ENCODE measurements at regions not wholly inside any gene's neighbourhood (a gene's known extent, or its start where the extent isn't known, plus 50 kb on each side); places are given as distances from the start of the nearest gene placed in this dataset.
A peak's percentile ranks its signal among the peaks of the same experiment; 100 is the strongest.

- no peak overlapping the region for H3K4me2 ChIP-seq (ENCODE audit: low read length)
- intact Hi-C loops (cut with micrococcal nuclease; ENCODE audit: unreplicated experiment): loop anchor here (10.0 kb wide), 1 partner anchor 56 kb away; no protein-coding TSS in a partner anchor
- H4K20me1 ChIP-seq (ENCODE audit: insufficient read depth, low read length): no peaks in the 10 kb centered on the region
- TF ChIP-seq EZH2phosphoT487 (IDR thresholded peaks at IDR 0.05; ENCODE audit: borderline replicate concordance, low read depth, low read length): no peak
- TF ChIP-seq, protein P1, sequence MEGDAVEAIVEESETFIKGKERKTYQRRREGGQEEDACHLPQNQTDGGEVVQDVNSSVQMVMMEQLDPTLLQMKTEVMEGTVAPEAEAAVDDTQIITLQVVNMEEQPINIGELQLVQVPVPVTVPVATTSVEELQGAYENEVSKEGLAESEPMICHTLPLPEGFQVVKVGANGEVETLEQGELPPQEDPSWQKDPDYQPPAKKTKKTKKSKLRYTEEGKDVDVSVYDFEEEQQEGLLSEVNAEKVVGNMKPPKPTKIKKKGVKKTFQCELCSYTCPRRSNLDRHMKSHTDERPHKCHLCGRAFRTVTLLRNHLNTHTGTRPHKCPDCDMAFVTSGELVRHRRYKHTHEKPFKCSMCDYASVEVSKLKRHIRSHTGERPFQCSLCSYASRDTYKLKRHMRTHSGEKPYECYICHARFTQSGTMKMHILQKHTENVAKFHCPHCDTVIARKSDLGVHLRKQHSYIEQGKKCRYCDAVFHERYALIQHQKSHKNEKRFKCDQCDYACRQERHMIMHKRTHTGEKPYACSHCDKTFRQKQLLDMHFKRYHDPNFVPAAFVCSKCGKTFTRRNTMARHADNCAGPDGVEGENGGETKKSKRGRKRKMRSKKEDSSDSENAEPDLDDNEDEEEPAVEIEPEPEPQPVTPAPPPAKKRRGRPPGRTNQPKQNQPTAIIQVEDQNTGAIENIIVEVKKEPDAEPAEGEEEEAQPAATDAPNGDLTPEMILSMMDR (conservative IDR thresholded peaks at IDR 0.05; ENCODE audit: low read length): no peak
- H3K9me2 ChIP-seq (ENCODE audit: insufficient read depth, low read length): no peaks in the 10 kb centered on the region
- peaks cover 5% of the 10 kb centered on the region; the same call in 1 of the 2 replicates for H3K9me3 ChIP-seq (ENCODE audit: low read length)
- H3K4me3 ChIP-seq (ENCODE audit: low read depth, low read length, poor library complexity, severe bottlenecking): no peak overlapping the region
- DNase-seq (ENCODE audit: low spot score): no peak
- no peaks in the 10 kb centered on the region for H3K36me3 ChIP-seq (ENCODE audit: insufficient read depth, low read length)
- H3K4me1 ChIP-seq (ENCODE audit: insufficient read depth, low read length, poor library complexity, severe bottlenecking): no peaks in the 10 kb centered on the region
- no TSS peak for BruUV-seq (replicated peaks)
- no peaks in the 10 kb centered on the region for H3K79me2 ChIP-seq (ENCODE audit: insufficient read depth, low read depth, low read length)
- POLR2A ChIA-PET: interaction anchor here (1.1 to 1.9 kb wide), 3 partner anchors 11 to 43 kb away, joined by 3 to 5 read pairs (median 3); no protein-coding TSS in a partner anchor
- no peak overlapping the region for H3K27ac ChIP-seq (ENCODE audit: low read depth, low read length, poor library complexity, severe bottlenecking)
- no peak overlapping the region for H2AFZ ChIP-seq (ENCODE audit: low read length)
- CTCF ChIA-PET (ENCODE audit: unreplicated experiment): no interaction called here
Measured at GRCh38 chr21:15528346-15528745, 201.4 kb upstream of the USP25 start.

- Histone ChIP-seq H2AFZ (ENCODE audit: low read length) (peak overlapping the region; percentile 23; the same call in 1 of the 2 replicates), H3K4me1 (ENCODE audit: insufficient read depth, low read length, poor library complexity, severe bottlenecking) (peaks cover 12% of the 10 kb centered on the region), H3K4me3 (ENCODE audit: low read depth, low read length, poor library complexity, severe bottlenecking) (no peak overlapping the region), H3K36me3 (ENCODE audit: insufficient read depth, low read length) (no peaks in the 10 kb centered on the region), H3K9me3 (ENCODE audit: low read length) (peaks cover 5% of the 10 kb centered on the region; the same call in 1 of the 2 replicates), H4K20me1 (ENCODE audit: insufficient read depth, low read length) (no peaks in the 10 kb centered on the region), H3K4me2 (ENCODE audit: low read length) (no peak overlapping the region), H3K9me2 (ENCODE audit: insufficient read depth, low read length) (no peaks in the 10 kb centered on the region), H3K27ac (ENCODE audit: low read depth, low read length, poor library complexity, severe bottlenecking) (no peak overlapping the region), H3K79me2 (ENCODE audit: insufficient read depth, low read depth, low read length) (no peaks in the 10 kb centered on the region)
- BruUV-seq (replicated peaks): no TSS peak
- POLR2A ChIA-PET: interaction anchor here (2.6 to 3.7 kb wide), 2 partner anchors 11 to 15 kb away, joined by 16 to 21 read pairs; no protein-coding TSS in a partner anchor
- TF ChIP-seq EZH2phosphoT487 (IDR thresholded peaks at IDR 0.05; ENCODE audit: borderline replicate concordance, low read depth, low read length): no peak
- TF ChIP-seq, protein P1 (conservative IDR thresholded peaks at IDR 0.05; ENCODE audit: low read length): no peak
- CTCF ChIA-PET (ENCODE audit: unreplicated experiment): no interaction called here
- DNase-seq (ENCODE audit: low spot score): no peak
- intact Hi-C loops (cut with micrococcal nuclease; ENCODE audit: unreplicated experiment): no loop called here
Measured at GRCh38 chr21:15531986-15532385, 197.8 kb upstream of the USP25 start.

- H3K4me2 ChIP-seq (ENCODE audit: low read length): no peak overlapping the region
- peak overlapping the region; percentile 99; the same call in 1 of the 2 replicates for H2AFZ ChIP-seq (ENCODE audit: low read length)
- TF ChIP-seq EZH2phosphoT487 (IDR thresholded peaks at IDR 0.05; ENCODE audit: borderline replicate concordance, low read depth, low read length): no peak
- TF ChIP-seq, protein P1 (conservative IDR thresholded peaks at IDR 0.05; ENCODE audit: low read length): no peak
- intact Hi-C loops (cut with micrococcal nuclease; ENCODE audit: unreplicated experiment): no loop called here
- H3K36me3 ChIP-seq (ENCODE audit: insufficient read depth, low read length): no peaks in the 10 kb centered on the region
- ChIA-PET CTCF (ENCODE audit: unreplicated experiment) (interaction anchor here (0.8 kb wide), 1 partner anchor 12 kb away, joined by 3 read pairs; no protein-coding TSS in a partner anchor), POLR2A (interaction anchor here (0.6 to 3.7 kb wide), 10 partner anchors 8 to 1853 kb away, joined by 3 to 21 read pairs (median 4); no protein-coding TSS in a partner anchor)
- no peaks in the 10 kb centered on the region for H3K79me2 ChIP-seq (ENCODE audit: insufficient read depth, low read depth, low read length)
- DNase-seq (ENCODE audit: low spot score): no peak
- no TSS peak for BruUV-seq (replicated peaks)
- no peak overlapping the region for H3K27ac ChIP-seq (ENCODE audit: low read depth, low read length, poor library complexity, severe bottlenecking)
- H3K4me3 ChIP-seq (ENCODE audit: low read depth, low read length, poor library complexity, severe bottlenecking): no peak overlapping the region
- H3K9me2 ChIP-seq (ENCODE audit: insufficient read depth, low read length): no peaks in the 10 kb centered on the region
- no peaks in the 10 kb centered on the region for H4K20me1 ChIP-seq (ENCODE audit: insufficient read depth, low read length)
- H3K4me1 ChIP-seq (ENCODE audit: insufficient read depth, low read length, poor library complexity, severe bottlenecking): peaks cover 12% of the 10 kb centered on the region
- H3K9me3 ChIP-seq (ENCODE audit: low read length): peaks cover 5% of the 10 kb centered on the region; the same call in 1 of the 2 replicates
Measured at GRCh38 chr21:15533618-15534017, 196.2 kb upstream of the USP25 start.

Measured in OCI-LY7 (cell line).